ENCODE measurements at regions not wholly inside any gene's neighbourhood (a gene's known extent, or its start where the extent isn't known, plus 50 kb on each side); places are given as distances from the start of the nearest gene placed in this dataset.

- H3K4me1 ChIP-seq = no peaks in the 10 kb centered on the region
- TF ChIP-seq CTCF (IDR thresholded peaks at IDR 0.05) = no peak
- TF ChIP-seq POLR2A (IDR thresholded peaks at IDR 0.05) = no peak
- 55% methylated on average over 5 of the region's 5 CpGs for WGBS (ENCODE audit: insufficient coverage, low coverage, low lambda C conversion rate, missing lambda C conversion rate)
- no peak for DNase-seq
- no peaks in the 10 kb centered on the region for H3K9me3 ChIP-seq
- intact Hi-C loops (cut with DNase I) = no loop called here
- ATAC-seq = no peak
- H3K27ac ChIP-seq = no peak overlapping the region
- no peaks in the 10 kb centered on the region for H3K36me3 ChIP-seq
- H3K27me3 ChIP-seq = no peaks in the 10 kb centered on the region
- H3K4me3 ChIP-seq = no peak overlapping the region
These were observed 484.8 kb upstream of the CNTNAP5 start for GRCh38 chr2:123540291-123540690.

DNA sequence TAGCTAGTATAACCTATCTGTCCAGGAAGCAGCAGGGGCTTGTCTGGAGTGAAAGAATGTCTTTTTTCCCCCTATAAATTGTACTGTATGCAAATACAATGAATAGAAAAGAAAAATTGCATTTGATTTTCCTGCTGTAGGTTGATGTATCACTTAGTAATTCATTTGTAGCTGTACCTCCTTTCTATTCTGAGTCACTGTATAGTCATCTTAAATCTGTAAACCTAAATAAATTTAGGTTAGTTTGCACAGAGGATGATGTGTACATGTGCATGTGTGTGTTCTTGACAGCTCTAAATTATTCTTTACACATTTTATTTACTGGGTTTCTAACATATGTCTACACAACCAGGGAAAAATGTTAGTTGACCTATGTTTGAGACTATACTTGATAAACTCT lies 478.7 kb upstream of the CNTNAP5 start:
- no peak for ATAC-seq
- DNase-seq = no peak

DNA sequence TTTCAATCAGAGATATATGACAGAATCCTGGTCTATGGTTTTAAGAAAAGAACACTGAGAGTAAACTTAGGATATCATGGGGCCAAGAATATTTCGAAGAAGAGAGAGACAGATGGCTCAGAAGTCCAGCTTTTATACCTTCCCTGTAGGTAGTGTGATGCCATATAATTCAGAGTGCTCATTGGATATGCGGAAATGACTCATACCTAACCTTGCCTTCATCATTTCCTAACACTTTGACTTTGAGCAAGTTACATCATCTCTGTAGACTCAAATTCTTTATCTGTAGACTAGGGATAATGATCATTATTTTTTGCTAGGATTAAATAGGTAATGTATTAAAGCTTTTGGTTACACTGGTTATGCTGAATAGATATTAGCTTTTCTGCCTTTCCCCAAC lies 461.6 kb upstream of the CNTNAP5 start:
- Histone ChIP-seq H3K27me3 (no peaks in the 10 kb centered on the region), H3K9me3 (no peaks in the 10 kb centered on the region), H3K27ac (no peak overlapping the region), H3K4me3 (no peak overlapping the region), H3K36me3 (no peaks in the 10 kb centered on the region), H3K4me1 (no peaks in the 10 kb centered on the region)
- TF ChIP-seq POLR2A (IDR thresholded peaks at IDR 0.05) = no peak
- no peak for TF ChIP-seq CTCF (IDR thresholded peaks at IDR 0.05)
- ATAC-seq (no peak), DNase-seq (no peak)
- 47% methylated on average over 2 of the region's 2 CpGs for WGBS (ENCODE audit: insufficient coverage, low coverage, low lambda C conversion rate, missing lambda C conversion rate)
- intact Hi-C loops (cut with DNase I) = no loop called here

More for the DNA sequence above, 478.7 kb upstream of the CNTNAP5 start:
- H3K4me3 ChIP-seq = no peak overlapping the region
- H3K27ac ChIP-seq = no peak overlapping the region
- no peaks in the 10 kb centered on the region for H3K9me3 ChIP-seq
- H3K36me3 ChIP-seq = no peaks in the 10 kb centered on the region
- no peak for TF ChIP-seq POLR2A (IDR thresholded peaks at IDR 0.05)
- TF ChIP-seq CTCF (IDR thresholded peaks at IDR 0.05) = no peak
- H3K27me3 ChIP-seq = no peaks in the 10 kb centered on the region
- no peaks in the 10 kb centered on the region for H3K4me1 ChIP-seq
- intact Hi-C loops (cut with DNase I) = no loop called here

DNA sequence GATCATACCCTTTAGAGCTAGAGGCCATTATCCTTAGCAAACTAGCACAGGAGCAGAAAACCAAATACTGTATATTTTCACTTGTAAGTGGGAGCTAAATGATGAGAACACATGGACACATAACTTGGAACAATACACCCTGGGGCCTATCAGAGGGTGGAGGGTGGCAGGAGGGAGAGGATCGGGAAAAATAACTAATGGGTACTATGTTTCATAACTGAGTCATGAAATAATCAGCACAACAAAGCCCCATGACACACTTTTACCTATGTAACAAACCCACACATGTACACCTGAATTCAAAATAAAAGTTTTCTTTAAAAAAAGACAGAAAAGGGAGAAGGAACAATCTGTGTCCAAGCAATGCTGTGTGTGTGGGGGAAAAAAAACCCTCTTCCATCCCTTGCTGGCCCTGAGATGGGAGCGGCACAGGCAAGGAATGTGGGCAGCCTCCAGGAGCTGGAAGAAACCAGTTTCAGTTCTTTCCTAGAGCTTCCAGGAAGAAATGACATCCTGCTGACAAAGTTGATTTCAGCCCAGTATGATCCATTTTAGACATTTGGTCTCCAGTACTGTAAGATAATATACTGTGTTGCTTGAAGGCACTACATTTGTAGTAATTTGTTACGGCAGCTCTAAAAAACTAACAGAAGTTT lies 458.7 kb upstream of the CNTNAP5 start:
- Histone ChIP-seq H3K4me1 (no peaks in the 10 kb centered on the region), H3K36me3 (no peaks in the 10 kb centered on the region), H3K4me3 (no peak overlapping the region), H3K9me3 (no peaks in the 10 kb centered on the region), H3K27ac (no peak overlapping the region), H3K27me3 (no peaks in the 10 kb centered on the region)
- TF ChIP-seq CTCF (IDR thresholded peaks at IDR 0.05) (no peak), POLR2A (IDR thresholded peaks at IDR 0.05) (no peak)
- WGBS (ENCODE audit: insufficient coverage, low coverage, low lambda C conversion rate, missing lambda C conversion rate) = 62% methylated on average over 3 of the region's 3 CpGs
- ATAC-seq (no peak), DNase-seq (no peak)
- intact Hi-C loops (cut with DNase I) = no loop called here

DNA sequence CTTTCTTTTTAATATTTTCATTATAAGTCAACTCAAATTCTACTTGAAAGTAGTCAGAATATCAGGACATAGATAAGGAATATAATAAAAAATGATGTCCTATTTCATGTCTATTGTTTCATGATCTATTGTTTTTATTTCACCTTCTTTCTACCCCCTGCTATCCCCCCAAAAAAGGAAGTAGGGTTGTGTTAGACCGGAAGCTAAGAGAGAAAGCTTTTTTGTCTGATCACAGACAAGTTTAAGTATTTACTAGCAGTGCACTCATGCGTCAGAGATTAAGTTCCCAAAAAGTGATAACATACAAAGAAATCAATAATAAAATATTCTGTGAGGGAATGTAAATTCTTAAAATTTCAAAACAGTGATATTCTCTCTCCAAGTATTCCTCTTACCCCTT lies 447.1 kb upstream of the CNTNAP5 start:
- Histone ChIP-seq H3K27me3 (no peaks in the 10 kb centered on the region), H3K4me1 (no peaks in the 10 kb centered on the region), H3K4me3 (no peak overlapping the region), H3K9me3 (no peaks in the 10 kb centered on the region), H3K36me3 (no peaks in the 10 kb centered on the region), H3K27ac (no peak overlapping the region)
- TF ChIP-seq CTCF (IDR thresholded peaks at IDR 0.05) (no peak), POLR2A (IDR thresholded peaks at IDR 0.05) (no peak)
- no peak for ATAC-seq
- WGBS (ENCODE audit: insufficient coverage, low coverage, low lambda C conversion rate, missing lambda C conversion rate) = 14% methylated on average over 2 of the region's 2 CpGs
- no peak for DNase-seq
- intact Hi-C loops (cut with DNase I) = no loop called here

Measured in right lobe of liver (tissue), 6 donors.